Progenitor cell of endocrine pancreas (in vitro differentiated cells): ENCODE measurements at regions not wholly inside any gene's neighbourhood (a gene's known extent, or its start where the extent isn't known, plus 50 kb on each side); places are given as distances from the start of the nearest gene placed in this dataset.

ENCODE experiments used
- DNase-seq: peaks from one replicate; pipeline ENCODE4 v3.0.0; 2021; ENCODE audit warnings: low spot score; ENCODE audit not compliant: unreplicated experiment
- H3K27ac Mint-ChIP-seq: 2 replicates; pipeline ENCODE4 v1.8.0; 2021; ENCODE audit warnings: mild to moderate bottlenecking, moderate library complexity, mixed read lengths
- H3K27me3 Mint-ChIP-seq: 2 replicates; pipeline ENCODE4 v1.8.0; 2021; ENCODE audit warnings: mixed read lengths
- H3K36me3 Mint-ChIP-seq: 2 replicates; pipeline ENCODE4 v1.8.0; 2022; ENCODE audit warnings: mixed read lengths; ENCODE audit not compliant: insufficient read depth
- H3K4me1 Mint-ChIP-seq: 2 replicates; pipeline ENCODE4 v1.8.0; 2021; ENCODE audit warnings: low read depth, mixed read lengths
- H3K4me3 Mint-ChIP-seq: 2 replicates; pipeline ENCODE4 v1.8.0; 2021; ENCODE audit warnings: low read depth, mild to moderate bottlenecking, moderate library complexity, mixed read lengths
- H3K9me3 Mint-ChIP-seq: 2 replicates; pipeline ENCODE4 v1.8.0; 2021; ENCODE audit warnings: low read depth, mixed read lengths
- TF ChIP-seq, protein P1 (sequence below): fragments of 200-600 bp; sonication (generic); IDR thresholded peaks from one replicate; pipeline ENCODE4 v1.5.0; 2021; ENCODE audit warnings: antibody characterized with exemption, mild to moderate bottlenecking; ENCODE audit not compliant: unreplicated experiment

DNA sequence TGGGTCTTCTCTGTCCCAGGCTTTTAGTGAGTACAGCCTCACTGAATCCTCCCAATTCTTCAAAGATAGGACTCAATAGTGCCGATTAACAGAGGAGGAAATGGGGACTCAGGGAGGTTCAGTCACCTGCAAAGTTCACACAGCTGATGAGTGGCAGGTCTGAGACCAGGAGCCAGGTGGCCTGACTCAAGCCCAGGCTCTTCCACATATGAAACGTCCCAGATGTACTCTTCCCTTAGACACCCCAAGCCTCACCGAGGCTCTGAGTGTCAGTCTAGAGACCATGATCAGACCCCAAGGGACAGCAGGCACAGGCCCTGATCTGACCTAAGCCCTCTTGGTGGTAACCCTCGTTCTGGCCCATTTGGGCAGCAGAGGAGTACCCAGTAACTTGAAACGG is 115.2 kb downstream of the INHBB start:
- Mint-ChIP-seq H3K4me3 (no peak overlapping the region), H3K27ac (no peak overlapping the region), H3K27me3 (peaks cover 32% of the 10 kb centered on the region), H3K36me3 (no peaks in the 10 kb centered on the region), H3K4me1 (peaks cover 5% of the 10 kb centered on the region), H3K9me3 (peaks cover 22% of the 10 kb centered on the region)
- DNase-seq: no peak
- TF ChIP-seq, protein P1, sequence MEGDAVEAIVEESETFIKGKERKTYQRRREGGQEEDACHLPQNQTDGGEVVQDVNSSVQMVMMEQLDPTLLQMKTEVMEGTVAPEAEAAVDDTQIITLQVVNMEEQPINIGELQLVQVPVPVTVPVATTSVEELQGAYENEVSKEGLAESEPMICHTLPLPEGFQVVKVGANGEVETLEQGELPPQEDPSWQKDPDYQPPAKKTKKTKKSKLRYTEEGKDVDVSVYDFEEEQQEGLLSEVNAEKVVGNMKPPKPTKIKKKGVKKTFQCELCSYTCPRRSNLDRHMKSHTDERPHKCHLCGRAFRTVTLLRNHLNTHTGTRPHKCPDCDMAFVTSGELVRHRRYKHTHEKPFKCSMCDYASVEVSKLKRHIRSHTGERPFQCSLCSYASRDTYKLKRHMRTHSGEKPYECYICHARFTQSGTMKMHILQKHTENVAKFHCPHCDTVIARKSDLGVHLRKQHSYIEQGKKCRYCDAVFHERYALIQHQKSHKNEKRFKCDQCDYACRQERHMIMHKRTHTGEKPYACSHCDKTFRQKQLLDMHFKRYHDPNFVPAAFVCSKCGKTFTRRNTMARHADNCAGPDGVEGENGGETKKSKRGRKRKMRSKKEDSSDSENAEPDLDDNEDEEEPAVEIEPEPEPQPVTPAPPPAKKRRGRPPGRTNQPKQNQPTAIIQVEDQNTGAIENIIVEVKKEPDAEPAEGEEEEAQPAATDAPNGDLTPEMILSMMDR: no peak

- H3K36me3 Mint-ChIP-seq: no peaks in the 10 kb centered on the region
- no peak overlapping the region for H3K4me3 Mint-ChIP-seq
- H3K27ac Mint-ChIP-seq: no peak overlapping the region
- no peak for DNase-seq
- H3K4me1 Mint-ChIP-seq: peaks cover 10% of the 10 kb centered on the region
- TF ChIP-seq, protein P1: no peak
- H3K9me3 Mint-ChIP-seq: peaks cover 22% of the 10 kb centered on the region
- H3K27me3 Mint-ChIP-seq: peaks cover 32% of the 10 kb centered on the region
Measured at GRCh38 chr2:120461546-120462537, 115.9 kb downstream of the INHBB start.

DNA sequence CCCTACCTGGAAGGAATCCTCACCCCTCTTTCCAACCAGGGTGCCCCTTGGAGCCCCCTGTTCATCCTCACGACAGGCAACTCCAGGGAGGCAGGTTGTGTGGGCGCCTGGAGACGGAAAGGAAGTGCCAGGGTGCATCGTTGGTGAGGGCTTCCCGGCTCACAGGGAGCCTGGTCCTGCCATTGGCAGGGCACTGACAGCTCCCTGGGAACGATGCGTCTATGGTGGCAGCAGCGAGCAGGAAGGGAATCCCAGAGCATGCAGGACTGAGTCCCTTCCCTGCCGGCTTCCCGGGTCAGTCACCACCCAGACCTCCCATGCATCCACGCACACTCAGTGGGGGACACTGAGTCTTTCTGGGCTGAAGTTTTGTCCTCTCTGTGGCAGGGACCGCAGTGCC is 117.6 kb downstream of the INHBB start:
- Mint-ChIP-seq H3K27ac (no peak overlapping the region), H3K9me3 (peaks cover 9% of the 10 kb centered on the region), H3K4me3 (no peak overlapping the region), H3K4me1 (peaks cover 10% of the 10 kb centered on the region), H3K27me3 (peaks cover 36% of the 10 kb centered on the region), H3K36me3 (no peaks in the 10 kb centered on the region)
- no peak for DNase-seq
- TF ChIP-seq, protein P1: no peak

DNA sequence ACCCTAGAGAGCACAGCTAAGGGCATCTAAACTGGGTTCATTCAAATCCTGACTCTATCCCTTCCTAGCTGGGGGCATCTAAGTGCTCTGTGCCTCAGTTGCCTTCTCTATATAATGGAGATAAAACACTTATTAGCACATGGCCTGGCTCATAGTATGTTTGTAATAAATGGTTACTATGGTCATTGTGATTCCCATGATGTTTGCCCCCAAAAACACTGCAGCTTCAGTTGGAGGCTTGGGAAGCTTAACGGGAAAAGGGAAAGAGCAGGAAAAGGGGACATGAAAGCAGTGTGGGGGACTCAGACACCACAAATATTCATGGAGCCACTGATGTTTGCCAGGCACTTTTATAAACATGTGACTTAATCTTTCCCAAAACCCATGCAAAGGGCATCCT is 118.1 kb downstream of the INHBB start:
- Mint-ChIP-seq H3K27me3 (peaks cover 39% of the 10 kb centered on the region), H3K36me3 (no peaks in the 10 kb centered on the region), H3K4me1 (peaks cover 10% of the 10 kb centered on the region), H3K27ac (no peak overlapping the region), H3K4me3 (no peak overlapping the region), H3K9me3 (peaks cover 4% of the 10 kb centered on the region)
- TF ChIP-seq, protein P1: no peak
- DNase-seq: no peak

DNA sequence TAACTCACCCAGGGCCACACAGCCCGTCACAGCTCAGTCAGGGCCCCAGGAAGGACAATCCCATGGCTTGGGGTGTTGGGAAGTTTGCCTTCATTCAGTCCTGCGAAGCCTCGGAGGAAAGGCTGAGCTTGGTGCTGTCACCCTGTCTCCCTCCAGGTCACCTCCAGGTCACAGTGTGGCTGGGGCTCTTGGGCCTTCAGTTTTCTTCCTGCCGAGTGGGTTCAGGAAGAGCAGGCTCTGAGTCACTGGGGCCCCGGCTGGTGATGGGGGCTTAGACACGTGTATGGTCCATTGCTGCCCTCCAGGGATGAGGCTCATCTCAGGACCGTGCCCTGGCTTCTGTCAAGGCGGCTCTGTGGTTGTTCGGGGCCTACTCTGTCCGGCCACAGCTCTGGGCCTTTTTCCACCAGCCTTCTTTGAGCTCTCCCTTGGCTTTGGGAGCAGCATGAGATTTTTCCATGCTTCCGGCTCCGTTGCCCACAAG is 118.6 kb downstream of the INHBB start:
- Mint-ChIP-seq H3K27ac (no peak overlapping the region), H3K4me1 (peaks cover 10% of the 10 kb centered on the region), H3K4me3 (no peak overlapping the region), H3K36me3 (no peaks in the 10 kb centered on the region), H3K27me3 (peaks cover 41% of the 10 kb centered on the region), H3K9me3 (no peaks in the 10 kb centered on the region)
- DNase-seq: no peak
- TF ChIP-seq, protein P1: no peak
